ENCODE measurements at regions not wholly inside any gene's neighbourhood (a gene's known extent, or its start where the extent isn't known, plus 50 kb on each side); places are given as distances from the start of the nearest gene placed in this dataset.

GRCh38 chr7:84629216-84629615 lies 434.6 kb upstream of the SEMA3A start:
- no peaks in the 10 kb centered on the region for H3K4me1 ChIP-seq (ENCODE audit: insufficient read depth)
- DNase-seq (ENCODE audit: low spot score) (no peak), ATAC-seq (no peak)
- no peaks in the 10 kb centered on the region for H3K4me1 Mint-ChIP-seq
- H3K79me2 ChIP-seq (replicated peaks; ENCODE audit: insufficient read depth) = no peaks in the 10 kb centered on the region
- no peak overlapping the region for H3K27ac ChIP-seq (ENCODE audit: low read depth)
- H3K9me2 ChIP-seq (ENCODE audit: insufficient read depth) = no peaks in the 10 kb centered on the region
- no peaks in the 10 kb centered on the region for H3K27me3 ChIP-seq (ENCODE audit: insufficient read depth)
- no peak overlapping the region for H3K4me3 Mint-ChIP-seq
- no peak for TF ChIP-seq CREB1 (CRISPR knock-in tag; IDR thresholded peaks at IDR 0.05; ENCODE audit: low read depth)
- no peak for TF ChIP-seq POLR2AphosphoS5 (IDR thresholded peaks at IDR 0.05; ENCODE audit: low read depth)
- no peak for TF ChIP-seq ZNF114 (CRISPR knock-in tag; IDR thresholded peaks at IDR 0.05)
- no peak for TF ChIP-seq EZH2phosphoT487 (IDR thresholded peaks at IDR 0.05; ENCODE audit: unreplicated experiment)
- TF ChIP-seq CTCF (conservative IDR thresholded peaks at IDR 0.05; ENCODE audit: low read depth in 2 of 2) = no peak
- TF ChIP-seq STAT1 (IDR thresholded peaks at IDR 0.05; ENCODE audit: unreplicated experiment) = no peak
- no peak for TF ChIP-seq EZH2 (IDR thresholded peaks at IDR 0.05; ENCODE audit: low read depth, unreplicated experiment)
- TF ChIP-seq ETS1 (IDR thresholded peaks at IDR 0.05) = no peak
- no peak for TF ChIP-seq REST (IDR thresholded peaks at IDR 0.05; ENCODE audit: unreplicated experiment)
- TF ChIP-seq JUNB (IDR thresholded peaks at IDR 0.05; ENCODE audit: unreplicated experiment) = no peak
- no peak for TF ChIP-seq NANOG (IDR thresholded peaks at IDR 0.05; ENCODE audit: borderline replicate concordance)
- no peak for TF ChIP-seq ZNF331 (CRISPR knock-in tag; IDR thresholded peaks at IDR 0.05; ENCODE audit: low read depth)
- TF ChIP-seq ZNF462 (CRISPR knock-in tag; IDR thresholded peaks at IDR 0.05) = no peak
- H2AFZ ChIP-seq = no peak overlapping the region
- no peaks in the 10 kb centered on the region for H3F3A ChIP-seq (replicated peaks; ENCODE audit: low read depth)
- H3K27me3 Mint-ChIP-seq (ENCODE audit: insufficient read depth, low read depth, poor library complexity) = no peaks in the 10 kb centered on the region
- no peak overlapping the region for H3K4me3 ChIP-seq
- peaks cover 28% of the 10 kb centered on the region for H3K36me3 Mint-ChIP-seq (ENCODE audit: low read depth)
- H4K20me1 ChIP-seq (replicated peaks; ENCODE audit: insufficient read depth) = no peaks in the 10 kb centered on the region
- H3K27ac Mint-ChIP-seq = no peak overlapping the region
- no peaks in the 10 kb centered on the region for H3K36me3 ChIP-seq (ENCODE audit: insufficient read depth)
- no peak overlapping the region for H3K4me2 ChIP-seq
- H3K9me3 Mint-ChIP-seq = peaks cover 35% of the 10 kb centered on the region

Data from GM23338 (cell line).